ENCODE measurements at regions not wholly inside any gene's neighbourhood (a gene's known extent, or its start where the extent isn't known, plus 50 kb on each side); places are given as distances from the start of the nearest gene placed in this dataset.

- DNase-seq, result no peak
These were observed 495.3 kb upstream of the NMUR2 start for GRCh38 chr5:152900332-152900731.

- DNase-seq, result no peak
These were observed 496.7 kb upstream of the NMUR2 start for GRCh38 chr5:152901754-152902153.

- DNase-seq, result no peak
These were observed 500.2 kb upstream of the NMUR2 start for GRCh38 chr5:152905286-152905685.

- DNase-seq, result no peak
These were observed 502.6 kb upstream of the NMUR2 start for GRCh38 chr5:152907488-152908245.

- no peak for DNase-seq
These were observed 507.8 kb upstream of the NMUR2 start for GRCh38 chr5:152912924-152913323.

GRCh38 chr5:152932621-152933020, 527.5 kb upstream of the NMUR2 start:
- no peak for DNase-seq

- DNase-seq, result no peak
These were observed 528.0 kb upstream of the NMUR2 start for GRCh38 chr5:152933056-152933455.

GRCh38 chr5:152938630-152939029, 533.6 kb upstream of the NMUR2 start:
- no peak for DNase-seq

GRCh38 chr5:152942633-152943336, 537.7 kb upstream of the NMUR2 start:
- no peak for DNase-seq

GRCh38 chr5:152953788-152954483, 536.5 kb upstream of the GRIA1 start:
- DNase-seq, result no peak

GRCh38 chr5:152956943-152957613, 533.4 kb upstream of the GRIA1 start:
- no peak for DNase-seq

GRCh38 chr5:152978141-152978835, 512.2 kb upstream of the GRIA1 start:
- DNase-seq, result no peak

- DNase-seq, result no peak
These were observed 503.3 kb upstream of the GRIA1 start for GRCh38 chr5:152987131-152987530.

- DNase-seq, result no peak
These were observed 500.3 kb upstream of the GRIA1 start for GRCh38 chr5:152990217-152990616.

GRCh38 chr5:152990649-152991048, 499.8 kb upstream of the GRIA1 start:
- no peak for DNase-seq

GRCh38 chr5:152994033-152994680, 496.3 kb upstream of the GRIA1 start:
- no peak for DNase-seq

GRCh38 chr5:152995214-152995725, 495.2 kb upstream of the GRIA1 start:
- DNase-seq, result no peak

GRCh38 chr5:153005711-153006110, 484.8 kb upstream of the GRIA1 start:
- DNase-seq, result no peak

- no peak for DNase-seq
These were observed 483.8 kb upstream of the GRIA1 start for GRCh38 chr5:153006681-153007080.

- no peak for DNase-seq
These were observed 476.3 kb upstream of the GRIA1 start for GRCh38 chr5:153014194-153014593.

- DNase-seq, result no peak
These were observed 472.3 kb upstream of the GRIA1 start for GRCh38 chr5:153018121-153018520.

Data from 8988T (cell line).